ENCODE measurements at regions not wholly inside any gene's neighbourhood (a gene's known extent, or its start where the extent isn't known, plus 50 kb on each side); places are given as distances from the start of the nearest gene placed in this dataset.

GRCh38 chr19:30923621-30924020, 425.6 kb downstream of the TSHZ3 start:
- Histone ChIP-seq H3K27me3 (replicated peaks; ENCODE audit: insufficient read depth, low read length) (peaks cover 10% of the 10 kb centered on the region), H3K79me2 (ENCODE audit: low read length) (no peaks in the 10 kb centered on the region), H3K27ac (ENCODE audit: low read length) (no peak overlapping the region), H2AFZ (ENCODE audit: low read length) (no peak overlapping the region), H3F3A (ENCODE audit: insufficient read depth, low read length) (no peaks in the 10 kb centered on the region), H4K20me1 (ENCODE audit: insufficient read depth, low read length) (no peaks in the 10 kb centered on the region), H3K4me3 (ENCODE audit: low read length) (no peak overlapping the region), H3K4me1 (ENCODE audit: low read length) (no peaks in the 10 kb centered on the region), H3K9ac (ENCODE audit: low read length) (no peak overlapping the region), H3K4me2 (ENCODE audit: low read depth, low read length) (no peak overlapping the region), H3K9me3 (replicated peaks; ENCODE audit: insufficient read depth, low read length) (no peaks in the 10 kb centered on the region), H3K36me3 (replicated peaks; ENCODE audit: insufficient read depth, low read length) (no peaks in the 10 kb centered on the region), H3K9me2 (replicated peaks; ENCODE audit: insufficient read depth, low read length) (no peaks in the 10 kb centered on the region)
- DNase-seq = no peak
- no peak for TF ChIP-seq CTCF (IDR thresholded peaks at IDR 0.05; ENCODE audit: low read length)
- no peak for TF ChIP-seq EZH2 (optimal IDR thresholded peaks at IDR 0.05; ENCODE audit: low read depth, low read length)
- no peak for TF ChIP-seq EZH2phosphoT487 (IDR thresholded peaks at IDR 0.05; ENCODE audit: low read length)

- H2AFZ ChIP-seq (ENCODE audit: low read length) = no peak overlapping the region
- H3K79me2 ChIP-seq (ENCODE audit: low read length) = no peaks in the 10 kb centered on the region
- peaks cover 15% of the 10 kb centered on the region for H3K27me3 ChIP-seq (replicated peaks; ENCODE audit: insufficient read depth, low read length)
- H3F3A ChIP-seq (ENCODE audit: insufficient read depth, low read length) = no peaks in the 10 kb centered on the region
- TF ChIP-seq EZH2 (optimal IDR thresholded peaks at IDR 0.05; ENCODE audit: low read depth, low read length) = no peak
- TF ChIP-seq CTCF (IDR thresholded peaks at IDR 0.05; ENCODE audit: low read length) = no peak
- TF ChIP-seq EZH2phosphoT487 (IDR thresholded peaks at IDR 0.05; ENCODE audit: low read length) = no peak
- DNase-seq = no peak
- no peaks in the 10 kb centered on the region for H3K9me3 ChIP-seq (replicated peaks; ENCODE audit: insufficient read depth, low read length)
- no peak overlapping the region for H3K4me2 ChIP-seq (ENCODE audit: low read depth, low read length)
- H3K9ac ChIP-seq (ENCODE audit: low read length) = no peak overlapping the region
- no peaks in the 10 kb centered on the region for H3K9me2 ChIP-seq (replicated peaks; ENCODE audit: insufficient read depth, low read length)
- H4K20me1 ChIP-seq (ENCODE audit: insufficient read depth, low read length) = no peaks in the 10 kb centered on the region
- H3K4me1 ChIP-seq (ENCODE audit: low read length) = no peaks in the 10 kb centered on the region
- H3K36me3 ChIP-seq (replicated peaks; ENCODE audit: insufficient read depth, low read length) = no peaks in the 10 kb centered on the region
- H3K4me3 ChIP-seq (ENCODE audit: low read length) = no peak overlapping the region
- no peak overlapping the region for H3K27ac ChIP-seq (ENCODE audit: low read length)
Measured at GRCh38 chr19:30923096-30923495, 426.1 kb downstream of the TSHZ3 start.

GRCh38 chr19:30920222-30920621, 429.0 kb downstream of the TSHZ3 start:
- H3K36me3 ChIP-seq (replicated peaks; ENCODE audit: insufficient read depth, low read length) = no peaks in the 10 kb centered on the region
- no peaks in the 10 kb centered on the region for H4K20me1 ChIP-seq (ENCODE audit: insufficient read depth, low read length)
- no peak overlapping the region for H3K4me2 ChIP-seq (ENCODE audit: low read depth, low read length)
- H3K9me2 ChIP-seq (replicated peaks; ENCODE audit: insufficient read depth, low read length) = no peaks in the 10 kb centered on the region
- peaks cover 42% of the 10 kb centered on the region for H3K27me3 ChIP-seq (replicated peaks; ENCODE audit: insufficient read depth, low read length)
- no peak overlapping the region for H3K27ac ChIP-seq (ENCODE audit: low read length)
- no peaks in the 10 kb centered on the region for H3K4me1 ChIP-seq (ENCODE audit: low read length)
- H3K9ac ChIP-seq (ENCODE audit: low read length) = no peak overlapping the region
- no peaks in the 10 kb centered on the region for H3K9me3 ChIP-seq (replicated peaks; ENCODE audit: insufficient read depth, low read length)
- DNase-seq = no peak
- TF ChIP-seq EZH2phosphoT487 (IDR thresholded peaks at IDR 0.05; ENCODE audit: low read length) = no peak
- TF ChIP-seq CTCF (IDR thresholded peaks at IDR 0.05; ENCODE audit: low read length) = no peak
- TF ChIP-seq EZH2 (optimal IDR thresholded peaks at IDR 0.05; ENCODE audit: low read depth, low read length) = no peak
- H2AFZ ChIP-seq (ENCODE audit: low read length) = no peak overlapping the region
- H3K4me3 ChIP-seq (ENCODE audit: low read length) = no peak overlapping the region
- H3K79me2 ChIP-seq (ENCODE audit: low read length) = no peaks in the 10 kb centered on the region
- H3F3A ChIP-seq (ENCODE audit: insufficient read depth, low read length) = no peaks in the 10 kb centered on the region

All from MM.1S (cell line).